Aorta (tissue), 5 donors: ENCODE measurements at regions not wholly inside any gene's neighbourhood (a gene's known extent, or its start where the extent isn't known, plus 50 kb on each side); places are given as distances from the start of the nearest gene placed in this dataset.

Source experiments
- ATAC-seq: fragments of 200-7000 bp; cut with Tn5 transposase; one replicate; pipeline ENCODE4 v1.9.1; 2022; ENCODE audit warnings: moderate library complexity; ENCODE audit not compliant: low FRiP score
- DNase-seq, 2 donors: peaks; one replicate each; pipeline ENCODE4 v3.0.0-alpha.2; 2020
- H3K27ac ChIP-seq, 2 donors: one replicate each; pipeline ENCODE4 v1.5.1; 2013; ENCODE audit warnings: low read length in 2 of 2, mild to moderate bottlenecking in 2 of 2, moderate library complexity in 2 of 2, control low read depth in 1 of 2, inconsistent platforms in 1 of 2, low read depth in 1 of 2
- H3K27me3 ChIP-seq, 2 donors: one replicate each; pipeline ENCODE4 v1.6.1; 2013; ENCODE audit warnings: control low read depth in 1 of 2, low read length in 1 of 2, mild to moderate bottlenecking in 1 of 2, moderate library complexity in 1 of 2; ENCODE audit not compliant: insufficient read depth in 2 of 2, control insufficient read depth in 1 of 2
- H3K36me3 ChIP-seq, 2 donors: one replicate each; pipeline ENCODE4 v1.6.1; 2013; ENCODE audit warnings: control low read depth in 1 of 2, low read length in 1 of 2, mild to moderate bottlenecking in 1 of 2; ENCODE audit not compliant: insufficient read depth in 2 of 2, control insufficient read depth in 1 of 2
- H3K4me1 ChIP-seq, 2 donors: one replicate each; pipeline ENCODE4 v1.6.1; 2013; ENCODE audit warnings: low read length in 2 of 2, control low read depth in 1 of 2, mild to moderate bottlenecking in 1 of 2, moderate library complexity in 1 of 2; ENCODE audit not compliant: insufficient read depth in 2 of 2, control insufficient read depth in 1 of 2
- H3K4me3 ChIP-seq, 2 donors: one replicate each; pipeline ENCODE4 v1.5.1; 2013; ENCODE audit warnings: low read length in 2 of 2, control low read depth in 1 of 2, mild to moderate bottlenecking in 1 of 2
- H3K9me3 ChIP-seq: one replicate; pipeline ENCODE4 v1.6.1; 2013; ENCODE audit warnings: mild to moderate bottlenecking, low read length; ENCODE audit not compliant: control insufficient read depth
- WGBS, 2 donors: extraction: QIAGEN DNeasy Blood & Tissue Kit; methylation state at CpG; one replicate each; pipeline ENCODE4 v1.1.7; 2013; 5-methylcytosine and 5-hydroxymethylcytosine counted together
- intact Hi-C, 2 donors: fragments of 100-400 bp; cut with DNase I; formaldehyde crosslinking; loops; one replicate each; pipeline versions ENCODE4 v1.14.2 to v1.15.0; 2022
- donor health status: healthy with polysubstance abuse.
- donor health status: Bipolar disorder and iron deficiency.
- donor health status: DM: no; HTN: no; CAD: no.
- donor health status: DM: no; HTN: no; CAD: no.
- donor health status: DM: yes; HTN: yes; CAD: no.

DNA sequence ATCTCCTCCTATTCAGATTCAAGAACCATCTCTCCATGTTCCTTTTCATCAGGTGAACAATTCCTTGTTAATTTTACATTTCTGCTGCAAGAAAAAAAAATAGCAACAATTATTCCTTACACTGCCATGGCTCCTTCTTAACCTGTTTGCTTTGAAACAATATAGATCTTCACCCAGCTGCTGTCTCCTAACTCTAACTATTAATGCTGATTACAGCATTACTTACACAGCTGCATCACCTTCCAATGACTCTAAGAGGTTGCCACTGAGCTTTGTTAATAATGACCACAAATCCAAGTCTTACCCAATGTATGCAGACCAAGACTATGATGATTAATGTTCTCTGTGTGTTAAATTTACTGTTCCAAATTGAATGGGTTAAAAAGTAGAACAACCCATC is 541.4 kb downstream of the TOX3 start:
- ATAC-seq (no peak), DNase-seq (no peak)
- no peaks in the 10 kb centered on the region for H3K36me3 ChIP-seq
- H3K4me3 ChIP-seq: no peak overlapping the region
- no peaks in the 10 kb centered on the region for H3K9me3 ChIP-seq
- intact Hi-C loops: no loop called here
- H3K27ac ChIP-seq: no peak overlapping the region
- H3K27me3 ChIP-seq: no peaks in the 10 kb centered on the region
- no peaks in the 10 kb centered on the region for H3K4me1 ChIP-seq

DNA sequence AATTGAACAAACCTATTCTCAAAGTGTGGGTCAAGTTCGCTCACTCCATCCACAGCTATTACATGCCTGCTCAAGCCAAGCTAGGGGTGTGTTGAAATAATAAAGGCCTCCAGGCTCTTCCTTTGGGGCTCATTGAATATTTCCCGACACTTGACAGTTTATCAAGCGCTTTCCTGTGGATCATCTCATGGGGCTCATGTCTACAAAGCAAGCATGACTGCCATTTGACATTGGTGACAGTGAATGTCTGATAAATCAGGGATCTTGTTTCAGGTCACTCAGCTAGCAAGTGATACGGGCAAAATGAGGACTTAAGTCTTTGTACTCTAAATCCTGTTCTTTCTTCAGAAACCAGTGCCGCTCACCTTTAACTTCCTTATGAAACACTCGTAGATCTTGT is 542.6 kb downstream of the TOX3 start:
- no peaks in the 10 kb centered on the region for H3K9me3 ChIP-seq
- no peak overlapping the region for H3K4me3 ChIP-seq
- ATAC-seq: no peak
- H3K27me3 ChIP-seq: no peaks in the 10 kb centered on the region
- no peaks in the 10 kb centered on the region for H3K36me3 ChIP-seq
- H3K4me1 ChIP-seq: no peaks in the 10 kb centered on the region
- no peak overlapping the region for H3K27ac ChIP-seq
- intact Hi-C loops: no loop called here
- no peak for DNase-seq
- WGBS, 2 donors: 84 to 87% methylated on average over 6 of the region's 6 CpGs

DNA sequence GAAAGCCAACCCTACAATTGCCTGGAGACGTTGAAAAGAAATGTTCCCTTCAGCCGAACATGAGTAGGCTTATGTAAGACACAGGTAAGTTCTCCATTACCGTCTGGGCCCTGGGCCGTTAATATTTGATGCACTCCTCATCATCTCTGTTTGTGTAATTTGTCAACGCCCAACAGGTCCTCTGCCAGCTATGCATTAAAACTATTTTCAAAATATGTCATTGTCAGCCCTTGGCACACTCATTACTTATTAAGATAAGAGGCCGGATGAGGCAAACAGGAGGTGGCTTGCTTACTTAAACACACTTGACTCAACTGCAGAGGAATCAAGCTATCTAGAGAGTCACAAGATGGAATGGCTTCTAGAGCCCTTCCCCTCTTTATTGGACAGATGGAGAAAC is 544.9 kb downstream of the TOX3 start:
- WGBS, 2 donors: 55 to 58% methylated on average over 6 of the region's 6 CpGs
- Histone ChIP-seq H3K27me3 (no peaks in the 10 kb centered on the region), H3K36me3 (no peaks in the 10 kb centered on the region), H3K4me1 (no peaks in the 10 kb centered on the region), H3K4me3 (no peak overlapping the region), H3K27ac (no peak overlapping the region), H3K9me3 (no peaks in the 10 kb centered on the region)
- DNase-seq (no peak), ATAC-seq (no peak)
- intact Hi-C loops: no loop called here

DNA sequence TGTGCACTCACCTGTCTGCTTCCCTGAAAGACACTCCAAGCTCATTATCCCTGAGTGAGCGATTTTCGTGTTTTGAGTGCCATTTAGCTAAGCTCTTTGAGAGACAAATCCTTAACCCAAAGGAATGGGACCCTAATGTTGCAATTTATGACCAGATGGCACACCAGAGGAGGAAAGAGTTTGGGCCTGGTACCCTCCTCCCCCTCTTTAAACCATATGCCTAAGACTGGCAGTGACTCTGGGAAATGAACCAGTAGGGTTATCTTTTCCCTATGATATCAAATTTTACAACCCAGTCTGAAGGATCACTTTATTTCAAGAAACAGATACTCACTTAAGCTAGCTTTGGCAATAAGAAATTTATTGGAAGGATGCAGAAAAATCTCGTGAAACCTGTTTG is 550.4 kb downstream of the TOX3 start:
- ATAC-seq: no peak
- intact Hi-C loops: no loop called here
- Histone ChIP-seq H3K9me3 (peaks cover 2% of the 10 kb centered on the region), H3K4me1 (no peaks in the 10 kb centered on the region), H3K27ac (no peak overlapping the region), H3K27me3 (no peaks in the 10 kb centered on the region), H3K4me3 (no peak overlapping the region), H3K36me3 (no peaks in the 10 kb centered on the region)
- no peak for DNase-seq
- WGBS, 2 donors: 80 to 83% methylated on average over 3 of the region's 3 CpGs

DNA sequence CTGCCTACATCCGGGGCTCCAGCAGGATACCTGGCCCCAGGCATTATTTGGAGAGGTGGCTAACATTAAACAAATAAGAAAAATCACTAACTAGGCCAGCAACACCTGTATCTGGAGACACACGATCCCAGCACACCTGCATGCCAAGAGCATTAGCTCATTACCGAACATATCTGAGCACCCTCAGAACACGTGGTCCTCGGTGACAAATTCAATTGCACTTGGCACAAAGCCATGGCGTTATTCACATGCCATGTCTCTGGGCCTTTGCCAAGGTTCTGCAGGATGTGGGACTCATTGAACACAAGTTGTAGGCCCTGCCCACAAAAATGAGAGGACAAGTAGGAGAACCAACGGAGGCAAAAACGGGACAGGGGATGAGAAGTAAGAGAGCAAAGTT is 552.3 kb downstream of the TOX3 start:
- H3K4me3 ChIP-seq: no peak overlapping the region
- ATAC-seq: no peak
- no peaks in the 10 kb centered on the region for H3K4me1 ChIP-seq
- no peak for DNase-seq
- no peaks in the 10 kb centered on the region for H3K27me3 ChIP-seq
- intact Hi-C loops: no loop called here
- WGBS, 2 donors: 17 to 18% methylated on average over 8 of the region's 8 CpGs
- no peak overlapping the region for H3K27ac ChIP-seq
- no peaks in the 10 kb centered on the region for H3K36me3 ChIP-seq
- peaks cover 2% of the 10 kb centered on the region for H3K9me3 ChIP-seq

DNA sequence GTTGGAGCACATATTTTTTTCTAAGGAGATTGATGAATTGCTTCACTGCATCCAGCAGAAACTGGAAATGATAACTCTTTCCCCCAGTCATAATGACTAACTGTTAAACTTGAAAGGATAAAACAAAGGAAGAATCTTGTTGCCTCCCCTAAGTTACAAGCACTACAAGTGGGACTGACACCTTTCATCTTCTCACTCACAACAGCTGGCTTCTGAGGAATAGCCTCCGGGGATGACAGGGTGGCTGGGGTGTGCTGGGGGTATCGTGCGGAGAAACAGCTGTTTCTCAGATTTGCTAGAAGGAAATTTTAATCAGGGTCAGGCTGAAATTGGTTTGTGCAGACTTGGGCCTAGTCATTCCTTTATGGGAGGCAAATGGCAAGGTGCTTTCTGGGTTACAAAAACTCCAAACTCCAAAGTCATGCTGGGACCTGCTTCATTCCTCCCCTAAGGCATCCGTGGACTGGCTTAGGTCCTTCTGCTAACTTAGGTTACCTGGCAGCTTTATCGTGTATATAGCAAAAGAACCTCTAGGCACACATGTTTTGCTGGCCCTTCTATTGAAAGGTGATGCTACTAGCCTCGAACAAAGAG is 557.2 kb downstream of the TOX3 start:
- Histone ChIP-seq H3K27ac (no peak overlapping the region), H3K36me3 (no peaks in the 10 kb centered on the region), H3K27me3 (no peaks in the 10 kb centered on the region), H3K9me3 (peaks cover 2% of the 10 kb centered on the region), H3K4me1 (no peaks in the 10 kb centered on the region), H3K4me3 (no peak overlapping the region)
- no peak for ATAC-seq
- WGBS, 2 donors: 70 to 72% methylated on average over 6 of the region's 6 CpGs
- intact Hi-C loops: loop anchor here in 1 of 2 donors (10.0 kb wide), 1 partner anchor 175 kb away; no protein-coding TSS in a partner anchor
- DNase-seq: no peak

DNA sequence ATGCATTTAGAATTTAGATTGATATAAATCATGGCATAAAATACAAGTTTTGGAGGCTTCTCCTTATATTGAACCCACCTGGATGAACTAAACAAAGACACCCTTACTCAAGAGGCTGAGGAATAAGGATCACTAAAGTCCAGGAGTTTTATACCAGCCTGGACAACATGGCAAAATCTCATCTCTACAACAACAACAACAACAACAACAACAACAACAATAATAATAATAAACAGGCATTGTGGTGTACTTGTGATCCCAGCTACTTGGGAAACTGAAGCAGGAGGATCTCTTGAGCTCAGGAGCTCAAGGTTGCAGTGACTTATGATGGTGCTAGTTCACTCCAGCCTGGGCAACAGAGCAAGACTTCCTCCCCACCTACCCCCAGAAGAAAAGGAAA is 558.0 kb downstream of the TOX3 start:
- no peak overlapping the region for H3K4me3 ChIP-seq
- intact Hi-C loops: loop anchor here in 1 of 2 donors (10.0 kb wide), 1 partner anchor 174 kb away; no protein-coding TSS in a partner anchor
- no peaks in the 10 kb centered on the region for H3K27me3 ChIP-seq
- H3K36me3 ChIP-seq: no peaks in the 10 kb centered on the region
- no peaks in the 10 kb centered on the region for H3K9me3 ChIP-seq
- ATAC-seq (no peak), DNase-seq (no peak)
- no peaks in the 10 kb centered on the region for H3K4me1 ChIP-seq
- no peak overlapping the region for H3K27ac ChIP-seq

DNA sequence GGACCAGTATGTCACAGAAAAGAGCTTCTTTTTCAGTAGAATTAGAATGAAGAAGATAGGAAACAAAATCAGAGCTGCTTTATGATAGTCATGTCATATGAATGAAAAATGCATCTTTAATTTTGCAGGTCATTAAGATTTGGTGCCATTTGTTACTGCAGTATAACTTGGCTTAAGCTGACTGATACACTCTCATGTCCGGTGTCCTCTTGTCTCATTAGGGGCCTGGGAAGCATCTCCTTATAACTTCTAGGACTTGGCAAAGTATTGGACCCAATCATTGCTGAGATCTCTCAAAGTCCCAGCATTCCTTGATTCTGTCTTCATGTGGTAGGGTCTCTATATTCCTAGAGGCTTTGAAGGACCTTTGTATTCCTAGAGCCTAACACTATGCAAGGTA is 559.4 kb downstream of the TOX3 start:
- ATAC-seq (no peak), DNase-seq (no peak)
- no peaks in the 10 kb centered on the region for H3K36me3 ChIP-seq
- H3K4me3 ChIP-seq: no peak overlapping the region
- no peaks in the 10 kb centered on the region for H3K4me1 ChIP-seq
- H3K9me3 ChIP-seq: no peaks in the 10 kb centered on the region
- no peaks in the 10 kb centered on the region for H3K27me3 ChIP-seq
- intact Hi-C loops: loop anchor here in 1 of 2 donors (10.0 kb wide), 1 partner anchor 173 kb away; no protein-coding TSS in a partner anchor
- WGBS, 2 donors: 45 to 88% methylated on average over 1 of the region's 1 CpG
- H3K27ac ChIP-seq: no peak overlapping the region

DNA sequence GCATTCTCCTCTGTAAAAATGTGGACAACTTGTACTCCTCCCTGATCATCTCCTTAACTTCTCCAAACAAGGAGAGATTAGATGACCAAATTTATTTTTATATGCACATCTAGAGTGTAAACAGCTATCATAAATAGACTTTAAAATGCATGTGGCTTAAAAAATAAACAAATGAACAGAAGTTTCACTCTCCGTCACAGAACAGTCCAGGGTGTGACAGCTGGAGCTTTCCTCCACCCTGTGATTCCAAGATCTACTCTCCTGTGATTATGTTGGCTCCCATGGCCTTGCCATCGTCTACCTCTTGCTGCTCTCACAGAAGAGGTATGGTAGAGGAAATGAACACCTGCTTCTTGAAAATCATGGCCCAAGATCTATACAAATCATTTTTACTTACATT is 560.2 kb downstream of the TOX3 start:
- no peaks in the 10 kb centered on the region for H3K27me3 ChIP-seq
- H3K9me3 ChIP-seq: no peaks in the 10 kb centered on the region
- no peak overlapping the region for H3K27ac ChIP-seq
- DNase-seq: no peak
- no peaks in the 10 kb centered on the region for H3K4me1 ChIP-seq
- no peaks in the 10 kb centered on the region for H3K36me3 ChIP-seq
- ATAC-seq: no peak
- no peak overlapping the region for H3K4me3 ChIP-seq
- intact Hi-C loops: loop anchor here in 1 of 2 donors (10.0 kb wide), 1 partner anchor 172 kb away; no protein-coding TSS in a partner anchor
- 75 to 78% methylated on average over 2 of the region's 2 CpGs for WGBS, 2 donors
